Loucy (cell line): ENCODE measurements at regions not wholly inside any gene's neighbourhood (a gene's known extent, or its start where the extent isn't known, plus 50 kb on each side); places are given as distances from the start of the nearest gene placed in this dataset.

Source experiments
- CTCF ChIP-seq: fragments of 200-600 bp; sonication (generic); conservative IDR thresholded peaks from 2 replicates; pipeline ENCODE4 v1.5.1; 2014; ENCODE audit warnings: mild to moderate bottlenecking, antibody characterized with exemption, low read length
- EZH2phosphoT487 ChIP-seq: fragments of 200-600 bp; IDR thresholded peaks from 2 replicates; pipeline ENCODE4 v1.6.1; 2018; ENCODE audit warnings: antibody characterized with exemption, mild to moderate bottlenecking, moderate library complexity, borderline replicate concordance

GRCh38 chr6:139736325-139736906 is 362.0 kb upstream of the CITED2 start:
- no peak for TF ChIP-seq CTCF
- no peak for TF ChIP-seq EZH2phosphoT487
